Fibroblast of lung (primary cell): ENCODE measurements at regions not wholly inside any gene's neighbourhood (a gene's known extent, or its start where the extent isn't known, plus 50 kb on each side); places are given as distances from the start of the nearest gene placed in this dataset.

ENCODE experiments used
- DNase-seq, 2 donors: peaks; one replicate each; pipeline versions ENCODE4 v3.0.0 to v3.0.0-alpha.2; 2010; ENCODE audit warnings: low read depth in 2 of 2
- H2AFZ ChIP-seq: 2 replicates; pipeline ENCODE4 v1.5.1; 2012; ENCODE audit warnings: low read length, control low read depth, inconsistent platforms
- H3K27ac ChIP-seq: 2 replicates; pipeline ENCODE4 v1.5.1; 2011; ENCODE audit warnings: low read length, control low read depth; ENCODE audit not compliant: insufficient read depth
- H3K27me3 ChIP-seq: 2 replicates; pipeline ENCODE4 v1.5.1; 2011; ENCODE audit warnings: mild to moderate bottlenecking, low read length; ENCODE audit not compliant: control insufficient read depth, insufficient read depth
- H3K36me3 ChIP-seq: 2 replicates; pipeline ENCODE4 v1.5.1; 2011; ENCODE audit warnings: low read length; ENCODE audit not compliant: control insufficient read depth, insufficient read depth
- H3K4me1 ChIP-seq: 2 replicates; pipeline ENCODE4 v1.5.1; 2011; ENCODE audit warnings: low read length; ENCODE audit not compliant: control insufficient read depth, insufficient read depth; ENCODE audit errors: extremely low read depth
- H3K4me2 ChIP-seq: 2 replicates; pipeline ENCODE4 v1.5.1; 2011; ENCODE audit warnings: low read length, control low read depth; ENCODE audit not compliant: insufficient read depth; ENCODE audit errors: extremely low read depth
- H3K4me3 ChIP-seq, 4 experiments: fragments of 200-600 bp in 1 of 4; sonication (generic) in 1 of 4; replicated peaks in 1 of 4; 2 replicates each; pipeline ENCODE4 v1.5.1; 2011 to 2016; ENCODE audit warnings: low read length in 4 of 4, low read depth in 3 of 4, mild to moderate bottlenecking in 3 of 4, control low read depth in 2 of 4, inconsistent platforms in 1 of 4, mixed read lengths in 1 of 4; ENCODE audit not compliant: insufficient read depth in 1 of 4; ENCODE audit errors: control extremely low read depth in 1 of 4
- H3K79me2 ChIP-seq: 2 replicates; pipeline ENCODE4 v1.5.1; 2012; ENCODE audit warnings: mild to moderate bottlenecking, low read length, inconsistent platforms; ENCODE audit not compliant: control insufficient read depth, insufficient read depth
- H3K9ac ChIP-seq: 2 replicates; pipeline ENCODE4 v1.5.1; 2011; ENCODE audit warnings: mild to moderate bottlenecking, low read length, control low read depth; ENCODE audit not compliant: insufficient read depth
- H3K9me3 ChIP-seq: 2 replicates; pipeline ENCODE4 v1.5.1; 2012; ENCODE audit warnings: low read depth, low read length; ENCODE audit not compliant: control insufficient read depth, insufficient read depth
- H4K20me1 ChIP-seq: 2 replicates; pipeline ENCODE4 v1.5.1; 2011; ENCODE audit warnings: low read length; ENCODE audit not compliant: control insufficient read depth, insufficient read depth; ENCODE audit errors: extremely low read depth
- EZH2 ChIP-seq: IDR thresholded peaks from 2 replicates; pipeline ENCODE4 v1.5.1; 2012; ENCODE audit warnings: low read length, control low read depth, mild to moderate bottlenecking; ENCODE audit errors: missing control alignments
- TF ChIP-seq, protein P1 (sequence below), 2 donors: IDR thresholded peaks in 1 of 2; conservative IDR thresholded peaks in 1 of 2; 1 replicate in 1 of 2; 2 replicates in 1 of 2; pipeline ENCODE4 v1.5.1; 2011 to 2012; ENCODE audit warnings: low read length in 2 of 2, control low read depth in 1 of 2, inconsistent platforms in 1 of 2, low read depth in 1 of 2, mild to moderate bottlenecking in 1 of 2

DNA sequence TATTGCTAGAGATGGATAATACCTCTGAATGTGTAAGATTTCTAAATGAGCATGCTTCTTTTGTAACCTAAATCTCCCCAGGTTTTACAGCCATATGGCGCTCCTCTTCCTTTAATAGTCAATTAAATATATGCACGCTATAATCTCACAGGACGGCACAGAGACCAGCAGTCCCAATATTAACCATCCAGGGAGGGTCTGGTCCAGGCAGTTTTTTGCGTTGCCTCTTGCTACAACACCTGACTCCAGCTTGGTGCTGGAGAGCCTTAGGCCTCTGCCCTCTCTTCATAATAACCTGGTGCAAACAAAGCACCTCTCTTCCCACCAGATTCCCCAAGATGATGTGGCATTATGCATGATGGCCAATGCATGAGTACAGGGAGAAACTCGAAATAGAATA is 183.4 kb downstream of the LY86 start:
- Histone ChIP-seq H2AFZ (no peak overlapping the region), H3K27ac (no peak overlapping the region), H3K9me3 (no peaks in the 10 kb centered on the region), H3K4me1 (no peaks in the 10 kb centered on the region), H3K27me3 (no peaks in the 10 kb centered on the region), H4K20me1 (no peaks in the 10 kb centered on the region), H3K4me2 (no peak overlapping the region), H3K4me3 (no peak overlapping the region), H3K36me3 (no peaks in the 10 kb centered on the region), H3K9ac (no peak overlapping the region), H3K79me2 (no peaks in the 10 kb centered on the region)
- TF ChIP-seq, protein P1, sequence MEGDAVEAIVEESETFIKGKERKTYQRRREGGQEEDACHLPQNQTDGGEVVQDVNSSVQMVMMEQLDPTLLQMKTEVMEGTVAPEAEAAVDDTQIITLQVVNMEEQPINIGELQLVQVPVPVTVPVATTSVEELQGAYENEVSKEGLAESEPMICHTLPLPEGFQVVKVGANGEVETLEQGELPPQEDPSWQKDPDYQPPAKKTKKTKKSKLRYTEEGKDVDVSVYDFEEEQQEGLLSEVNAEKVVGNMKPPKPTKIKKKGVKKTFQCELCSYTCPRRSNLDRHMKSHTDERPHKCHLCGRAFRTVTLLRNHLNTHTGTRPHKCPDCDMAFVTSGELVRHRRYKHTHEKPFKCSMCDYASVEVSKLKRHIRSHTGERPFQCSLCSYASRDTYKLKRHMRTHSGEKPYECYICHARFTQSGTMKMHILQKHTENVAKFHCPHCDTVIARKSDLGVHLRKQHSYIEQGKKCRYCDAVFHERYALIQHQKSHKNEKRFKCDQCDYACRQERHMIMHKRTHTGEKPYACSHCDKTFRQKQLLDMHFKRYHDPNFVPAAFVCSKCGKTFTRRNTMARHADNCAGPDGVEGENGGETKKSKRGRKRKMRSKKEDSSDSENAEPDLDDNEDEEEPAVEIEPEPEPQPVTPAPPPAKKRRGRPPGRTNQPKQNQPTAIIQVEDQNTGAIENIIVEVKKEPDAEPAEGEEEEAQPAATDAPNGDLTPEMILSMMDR (conservative IDR thresholded peaks at IDR 0.05 in 1 of 2, IDR thresholded peaks at IDR 0.05 in 1 of 2; ENCODE audit: low read depth in 1 of 2, low read length in 2 of 2): no peak
- no peak for TF ChIP-seq EZH2
- DNase-seq: no peak

DNA sequence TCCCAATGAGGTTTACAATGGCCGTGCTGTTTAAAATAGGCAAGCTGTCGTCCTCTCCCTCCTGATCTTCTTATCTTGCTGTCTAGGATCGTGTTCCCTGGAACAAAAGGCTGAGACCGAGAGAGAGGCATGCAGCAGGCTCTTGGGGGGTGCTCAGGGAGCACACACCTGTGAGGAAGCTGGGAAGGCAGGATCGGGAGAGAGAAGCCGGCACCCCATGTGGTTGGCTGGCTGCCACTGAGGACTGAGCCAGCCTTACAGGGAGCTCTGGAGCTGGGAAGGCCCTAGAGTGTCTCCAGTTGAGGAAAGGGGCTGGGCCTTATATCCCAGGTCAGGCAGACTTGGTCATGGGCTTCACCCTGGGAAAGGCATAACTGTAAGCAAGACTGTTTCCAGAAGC is 184.2 kb downstream of the LY86 start:
- TF ChIP-seq, protein P1 (conservative IDR thresholded peaks at IDR 0.05 in 1 of 2, IDR thresholded peaks at IDR 0.05 in 1 of 2; ENCODE audit: low read depth in 1 of 2, low read length in 2 of 2): no peak
- no peak for TF ChIP-seq EZH2
- H3K4me2 ChIP-seq: no peak overlapping the region
- H3K9me3 ChIP-seq: no peaks in the 10 kb centered on the region
- H3K4me3 ChIP-seq: no peak overlapping the region
- H3K4me1 ChIP-seq: no peaks in the 10 kb centered on the region
- no peaks in the 10 kb centered on the region for H3K36me3 ChIP-seq
- no peak for DNase-seq
- no peaks in the 10 kb centered on the region for H4K20me1 ChIP-seq
- no peaks in the 10 kb centered on the region for H3K79me2 ChIP-seq
- no peak overlapping the region for H3K9ac ChIP-seq
- H2AFZ ChIP-seq: no peak overlapping the region
- H3K27ac ChIP-seq: no peak overlapping the region
- no peaks in the 10 kb centered on the region for H3K27me3 ChIP-seq

DNA sequence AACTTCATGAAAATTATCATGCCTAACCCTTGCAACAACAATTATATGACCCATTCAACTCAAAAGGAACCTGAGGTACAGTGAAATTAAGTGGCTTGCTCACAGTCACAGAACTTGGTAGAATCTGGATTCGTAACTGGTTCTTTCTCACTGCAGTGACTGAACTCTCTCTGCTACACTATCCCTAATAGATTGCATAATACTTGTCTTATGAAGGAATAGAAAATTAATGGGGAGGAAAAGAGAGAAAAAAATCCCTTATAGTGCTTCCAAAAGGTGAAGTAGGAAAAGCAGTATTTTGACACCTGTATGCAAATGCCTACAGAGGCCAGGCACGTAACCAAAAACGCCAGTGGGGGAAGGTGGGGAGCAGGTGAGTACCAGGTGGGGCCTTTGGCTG is 186.6 kb downstream of the LY86 start:
- no peak overlapping the region for H3K4me2 ChIP-seq
- H4K20me1 ChIP-seq: no peaks in the 10 kb centered on the region
- no peaks in the 10 kb centered on the region for H3K79me2 ChIP-seq
- no peaks in the 10 kb centered on the region for H3K4me1 ChIP-seq
- no peak overlapping the region for H2AFZ ChIP-seq
- no peak overlapping the region for H3K27ac ChIP-seq
- no peaks in the 10 kb centered on the region for H3K9me3 ChIP-seq
- H3K27me3 ChIP-seq: no peaks in the 10 kb centered on the region
- no peaks in the 10 kb centered on the region for H3K36me3 ChIP-seq
- H3K9ac ChIP-seq: no peak overlapping the region
- no peak overlapping the region for H3K4me3 ChIP-seq
- DNase-seq: no peak
- TF ChIP-seq EZH2: no peak
- TF ChIP-seq, protein P1 (conservative IDR thresholded peaks at IDR 0.05 in 1 of 2, IDR thresholded peaks at IDR 0.05 in 1 of 2; ENCODE audit: low read depth in 1 of 2, low read length in 2 of 2): no peak
